ENCODE measurements at regions not wholly inside any gene's neighbourhood (a gene's known extent, or its start where the extent isn't known, plus 50 kb on each side); places are given as distances from the start of the nearest gene placed in this dataset.

DNA sequence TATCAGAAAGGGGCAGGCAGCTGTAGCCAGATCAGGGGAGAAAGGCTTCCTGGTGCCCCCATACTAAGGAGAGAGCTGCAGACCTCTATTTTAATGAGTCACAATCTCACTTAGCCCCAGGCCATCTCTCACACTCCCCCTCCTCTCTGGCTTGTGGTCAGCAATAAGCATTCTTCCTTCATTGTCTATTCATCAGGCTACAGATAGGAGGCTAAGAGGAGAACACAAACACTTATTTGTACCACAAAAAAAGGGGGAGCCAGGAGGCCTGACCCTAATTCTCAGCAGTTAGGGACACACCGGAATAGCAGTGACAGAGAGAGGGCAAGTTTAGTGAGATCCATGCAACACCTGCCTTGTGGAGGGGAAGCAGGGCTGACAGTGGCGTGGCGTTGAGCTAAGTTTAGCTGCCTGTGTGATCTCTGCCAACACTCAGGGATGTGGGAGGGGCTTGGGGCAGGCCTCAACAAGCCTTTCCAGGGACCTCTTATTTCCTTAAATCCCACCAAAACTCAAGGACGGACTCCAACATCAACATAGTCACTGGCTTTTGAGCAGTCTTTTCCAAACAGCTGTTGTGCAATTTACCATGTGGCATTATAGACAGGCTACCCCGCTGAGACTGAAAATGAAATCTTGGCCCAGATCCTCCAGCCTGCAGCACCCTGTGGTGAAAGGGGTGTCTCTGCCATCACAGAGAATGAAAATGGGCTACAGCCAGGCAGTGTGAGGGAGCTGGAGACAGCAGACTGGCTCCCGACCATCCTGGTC, 191.9 kb upstream of the TSC22D2 start:
- no peak for TF ChIP-seq SIN3A (IDR thresholded peaks at IDR 0.05; ENCODE audit: borderline replicate concordance, insufficient read depth, low read length)
- TF ChIP-seq POLR2AphosphoS5 (IDR thresholded peaks at IDR 0.05; ENCODE audit: low read depth, low read length), result no peak
- TF ChIP-seq FOXP2 (optimal IDR thresholded peaks at IDR 0.05; ENCODE audit: borderline replicate concordance, extremely low read depth, extremely low read length, insufficient read depth), result no peak
- TF ChIP-seq TAF1 (IDR thresholded peaks at IDR 0.05; ENCODE audit: borderline replicate concordance, insufficient read depth, low read length), result no peak
- TF ChIP-seq, protein P1, sequence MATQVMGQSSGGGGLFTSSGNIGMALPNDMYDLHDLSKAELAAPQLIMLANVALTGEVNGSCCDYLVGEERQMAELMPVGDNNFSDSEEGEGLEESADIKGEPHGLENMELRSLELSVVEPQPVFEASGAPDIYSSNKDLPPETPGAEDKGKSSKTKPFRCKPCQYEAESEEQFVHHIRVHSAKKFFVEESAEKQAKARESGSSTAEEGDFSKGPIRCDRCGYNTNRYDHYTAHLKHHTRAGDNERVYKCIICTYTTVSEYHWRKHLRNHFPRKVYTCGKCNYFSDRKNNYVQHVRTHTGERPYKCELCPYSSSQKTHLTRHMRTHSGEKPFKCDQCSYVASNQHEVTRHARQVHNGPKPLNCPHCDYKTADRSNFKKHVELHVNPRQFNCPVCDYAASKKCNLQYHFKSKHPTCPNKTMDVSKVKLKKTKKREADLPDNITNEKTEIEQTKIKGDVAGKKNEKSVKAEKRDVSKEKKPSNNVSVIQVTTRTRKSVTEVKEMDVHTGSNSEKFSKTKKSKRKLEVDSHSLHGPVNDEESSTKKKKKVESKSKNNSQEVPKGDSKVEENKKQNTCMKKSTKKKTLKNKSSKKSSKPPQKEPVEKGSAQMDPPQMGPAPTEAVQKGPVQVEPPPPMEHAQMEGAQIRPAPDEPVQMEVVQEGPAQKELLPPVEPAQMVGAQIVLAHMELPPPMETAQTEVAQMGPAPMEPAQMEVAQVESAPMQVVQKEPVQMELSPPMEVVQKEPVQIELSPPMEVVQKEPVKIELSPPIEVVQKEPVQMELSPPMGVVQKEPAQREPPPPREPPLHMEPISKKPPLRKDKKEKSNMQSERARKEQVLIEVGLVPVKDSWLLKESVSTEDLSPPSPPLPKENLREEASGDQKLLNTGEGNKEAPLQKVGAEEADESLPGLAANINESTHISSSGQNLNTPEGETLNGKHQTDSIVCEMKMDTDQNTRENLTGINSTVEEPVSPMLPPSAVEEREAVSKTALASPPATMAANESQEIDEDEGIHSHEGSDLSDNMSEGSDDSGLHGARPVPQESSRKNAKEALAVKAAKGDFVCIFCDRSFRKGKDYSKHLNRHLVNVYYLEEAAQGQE (IDR thresholded peaks at IDR 0.05; ENCODE audit: insufficient read depth in 1 of 2, low read depth in 2 of 2, low read length in 2 of 2), result no peak

- TF ChIP-seq, protein P1 (IDR thresholded peaks at IDR 0.05; ENCODE audit: insufficient read depth in 1 of 2, low read depth in 2 of 2, low read length in 2 of 2), result no peak
- TF ChIP-seq SIN3A (IDR thresholded peaks at IDR 0.05; ENCODE audit: borderline replicate concordance, insufficient read depth, low read length) (no peak), POLR2AphosphoS5 (IDR thresholded peaks at IDR 0.05; ENCODE audit: low read depth, low read length) (no peak), TAF1 (IDR thresholded peaks at IDR 0.05; ENCODE audit: borderline replicate concordance, insufficient read depth, low read length) (no peak), FOXP2 (optimal IDR thresholded peaks at IDR 0.05; ENCODE audit: borderline replicate concordance, extremely low read depth, extremely low read length, insufficient read depth) (no peak)
Observed at GRCh38 chr3:150215616-150216015, 192.5 kb upstream of the TSC22D2 start.

- TF ChIP-seq POLR2AphosphoS5 (IDR thresholded peaks at IDR 0.05; ENCODE audit: low read depth, low read length), result no peak
- TF ChIP-seq, protein P1 (IDR thresholded peaks at IDR 0.05; ENCODE audit: insufficient read depth in 1 of 2, low read depth in 2 of 2, low read length in 2 of 2), result no peak
- TF ChIP-seq SIN3A (IDR thresholded peaks at IDR 0.05; ENCODE audit: borderline replicate concordance, insufficient read depth, low read length), result no peak
- TF ChIP-seq FOXP2 (optimal IDR thresholded peaks at IDR 0.05; ENCODE audit: borderline replicate concordance, extremely low read depth, extremely low read length, insufficient read depth), result no peak
Observed at GRCh38 chr3:150213577-150213976, 194.5 kb upstream of the TSC22D2 start.

- TF ChIP-seq POLR2AphosphoS5 (IDR thresholded peaks at IDR 0.05; ENCODE audit: low read depth, low read length) (no peak), SIN3A (IDR thresholded peaks at IDR 0.05; ENCODE audit: borderline replicate concordance, insufficient read depth, low read length) (no peak), TAF1 (IDR thresholded peaks at IDR 0.05; ENCODE audit: borderline replicate concordance, insufficient read depth, low read length) (no peak), FOXP2 (optimal IDR thresholded peaks at IDR 0.05; ENCODE audit: borderline replicate concordance, extremely low read depth, extremely low read length, insufficient read depth) (no peak)
- TF ChIP-seq, protein P1 (IDR thresholded peaks at IDR 0.05; ENCODE audit: insufficient read depth in 1 of 2, low read depth in 2 of 2, low read length in 2 of 2), result no peak
Observed at GRCh38 chr3:150210461-150211110, 197.5 kb upstream of the TSC22D2 start.

All from PFSK-1 (cell line).